IPS-18a (cell line): ENCODE measurements at regions not wholly inside any gene's neighbourhood (a gene's known extent, or its start where the extent isn't known, plus 50 kb on each side); places are given as distances from the start of the nearest gene placed in this dataset.

Experiments used
- H3K27ac ChIP-seq: one replicate; pipeline ENCODE4 v1.5.1; 2013; ENCODE audit warnings: low read length
- H3K27me3 ChIP-seq: one replicate; pipeline ENCODE4 v1.6.1; 2013; ENCODE audit warnings: mild to moderate bottlenecking, low read length; ENCODE audit not compliant: control insufficient read depth, insufficient read depth
- H3K36me3 ChIP-seq: one replicate; pipeline ENCODE4 v1.6.1; 2013; ENCODE audit warnings: low read depth, low read length; ENCODE audit not compliant: control insufficient read depth
- H3K4me1 ChIP-seq: one replicate; pipeline ENCODE4 v1.6.1; 2013; ENCODE audit warnings: low read depth, low read length; ENCODE audit not compliant: control insufficient read depth
- H3K4me3 ChIP-seq: one replicate; pipeline ENCODE4 v1.5.1; 2013; ENCODE audit warnings: low read length
- H3K9ac ChIP-seq: one replicate; pipeline ENCODE4 v1.6.1; 2013; ENCODE audit warnings: mild to moderate bottlenecking, low read length, moderate library complexity
- H3K9me3 ChIP-seq: one replicate; pipeline ENCODE4 v1.6.1; 2013; ENCODE audit warnings: low read depth, low read length; ENCODE audit not compliant: control insufficient read depth

DNA sequence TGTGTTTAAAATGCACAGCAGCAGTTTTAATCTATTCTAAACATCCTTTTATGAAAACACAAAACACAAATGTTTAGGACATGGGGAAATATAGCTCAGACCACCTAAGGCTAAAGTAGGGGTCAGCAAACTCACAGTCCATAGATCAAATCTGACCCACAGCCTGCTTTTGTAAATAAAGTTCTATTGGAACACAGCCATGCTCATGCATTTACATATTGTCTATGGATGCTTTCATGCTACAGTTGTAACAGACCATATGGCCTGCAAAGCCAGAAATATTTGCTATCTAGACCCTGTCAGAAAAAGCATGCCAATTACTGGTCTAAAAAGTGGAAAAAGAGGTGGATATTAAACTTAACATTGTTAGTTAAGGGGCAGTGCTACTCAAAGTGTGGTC, 1105.4 kb upstream of the KLHL29 start:
- no peaks in the 10 kb centered on the region for H3K4me1 ChIP-seq
- H3K27ac ChIP-seq: no peak overlapping the region
- no peak overlapping the region for H3K9ac ChIP-seq
- H3K4me3 ChIP-seq: no peak overlapping the region
- H3K27me3 ChIP-seq: no peaks in the 10 kb centered on the region
- H3K36me3 ChIP-seq: no peaks in the 10 kb centered on the region
- H3K9me3 ChIP-seq: no peaks in the 10 kb centered on the region

DNA sequence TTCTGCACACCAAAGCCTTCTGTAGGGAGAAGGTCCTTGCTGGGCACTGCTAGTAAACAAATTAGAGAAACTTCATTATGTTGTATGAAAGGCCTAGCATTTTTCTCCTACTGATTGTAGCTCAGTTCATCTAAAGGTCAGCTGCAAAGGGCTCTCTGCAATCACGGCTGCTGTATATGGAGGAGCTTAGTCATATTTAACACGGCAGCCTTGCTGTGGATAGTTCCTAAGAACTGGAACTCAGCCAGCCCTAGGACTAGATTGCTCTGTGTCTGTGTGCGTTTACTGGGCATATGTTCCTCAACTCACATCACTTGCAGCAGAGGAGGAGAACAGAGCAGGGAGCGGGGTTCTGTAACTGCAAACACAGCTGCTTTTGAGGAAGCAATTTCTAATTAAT, 1103.9 kb upstream of the KLHL29 start:
- no peak overlapping the region for H3K9ac ChIP-seq
- no peak overlapping the region for H3K27ac ChIP-seq
- H3K4me1 ChIP-seq: no peaks in the 10 kb centered on the region
- no peaks in the 10 kb centered on the region for H3K27me3 ChIP-seq
- H3K4me3 ChIP-seq: no peak overlapping the region
- H3K36me3 ChIP-seq: no peaks in the 10 kb centered on the region
- H3K9me3 ChIP-seq: no peaks in the 10 kb centered on the region

DNA sequence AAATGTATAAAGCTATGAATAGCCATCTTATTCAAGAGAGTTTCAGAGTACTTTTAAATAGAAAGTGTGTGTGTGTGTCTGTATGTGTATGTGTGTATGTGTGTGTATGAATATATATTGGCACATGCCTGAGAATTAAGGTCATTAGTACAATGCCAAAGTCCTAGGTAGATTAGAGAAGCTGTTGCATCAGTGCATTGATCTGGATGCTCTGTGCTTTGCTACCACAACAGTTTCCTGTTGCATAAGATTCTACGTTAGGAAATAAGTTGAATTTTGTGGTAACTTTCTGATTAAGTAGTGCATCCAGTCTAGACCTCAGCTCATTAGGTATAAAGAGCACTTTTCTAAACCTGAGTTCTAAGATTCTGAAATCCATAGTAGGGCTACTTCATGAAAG, 1102.8 kb upstream of the KLHL29 start:
- no peaks in the 10 kb centered on the region for H3K4me1 ChIP-seq
- H3K9me3 ChIP-seq: no peaks in the 10 kb centered on the region
- no peaks in the 10 kb centered on the region for H3K36me3 ChIP-seq
- H3K27ac ChIP-seq: no peak overlapping the region
- H3K9ac ChIP-seq: no peak overlapping the region
- no peak overlapping the region for H3K4me3 ChIP-seq
- no peaks in the 10 kb centered on the region for H3K27me3 ChIP-seq

DNA sequence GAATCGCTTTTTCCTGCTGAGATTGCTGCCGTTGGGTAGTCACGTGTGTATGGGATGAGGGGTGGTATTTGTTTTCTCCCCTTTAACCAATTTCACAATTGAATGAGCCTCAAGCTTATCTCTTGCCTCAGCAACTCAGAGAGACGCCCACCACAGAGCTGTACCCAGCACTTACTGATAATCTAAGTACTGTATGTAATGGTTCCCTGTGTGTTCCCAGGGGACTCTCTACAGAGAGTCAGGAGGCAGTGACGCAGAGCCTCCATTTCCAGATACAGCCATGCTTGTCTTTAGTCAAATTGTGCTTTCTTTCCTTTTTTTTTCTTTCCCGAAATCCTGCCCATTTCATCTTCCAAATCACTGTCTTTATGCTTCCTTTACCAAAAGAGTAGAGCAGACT, 1102.1 kb upstream of the KLHL29 start:
- no peak overlapping the region for H3K4me3 ChIP-seq
- no peak overlapping the region for H3K9ac ChIP-seq
- no peaks in the 10 kb centered on the region for H3K27me3 ChIP-seq
- no peaks in the 10 kb centered on the region for H3K4me1 ChIP-seq
- no peaks in the 10 kb centered on the region for H3K9me3 ChIP-seq
- H3K36me3 ChIP-seq: no peaks in the 10 kb centered on the region
- no peak overlapping the region for H3K27ac ChIP-seq

DNA sequence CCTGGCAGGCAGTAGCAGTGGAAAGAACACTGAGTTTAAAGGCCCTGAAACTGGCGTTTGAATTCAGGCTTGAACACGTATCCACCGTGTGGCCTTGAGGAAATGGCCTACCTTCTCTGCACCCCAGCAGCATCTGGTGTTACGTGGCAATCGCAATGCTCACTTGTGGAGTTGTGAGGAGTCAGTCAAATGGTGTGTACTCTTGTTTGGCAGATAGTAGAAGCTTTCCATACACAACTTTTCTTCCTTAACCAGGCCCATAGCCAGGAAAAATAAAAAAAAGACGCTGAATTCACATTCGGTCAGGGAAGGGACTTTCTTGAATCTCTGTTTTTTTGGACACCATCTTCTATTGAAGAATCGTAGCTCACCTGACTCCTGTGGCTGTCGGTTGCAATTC, 1101.5 kb upstream of the KLHL29 start:
- Histone ChIP-seq H3K27ac (no peak overlapping the region), H3K27me3 (no peaks in the 10 kb centered on the region), H3K4me1 (no peaks in the 10 kb centered on the region), H3K4me3 (no peak overlapping the region), H3K9me3 (no peaks in the 10 kb centered on the region), H3K36me3 (no peaks in the 10 kb centered on the region), H3K9ac (no peak overlapping the region)

DNA sequence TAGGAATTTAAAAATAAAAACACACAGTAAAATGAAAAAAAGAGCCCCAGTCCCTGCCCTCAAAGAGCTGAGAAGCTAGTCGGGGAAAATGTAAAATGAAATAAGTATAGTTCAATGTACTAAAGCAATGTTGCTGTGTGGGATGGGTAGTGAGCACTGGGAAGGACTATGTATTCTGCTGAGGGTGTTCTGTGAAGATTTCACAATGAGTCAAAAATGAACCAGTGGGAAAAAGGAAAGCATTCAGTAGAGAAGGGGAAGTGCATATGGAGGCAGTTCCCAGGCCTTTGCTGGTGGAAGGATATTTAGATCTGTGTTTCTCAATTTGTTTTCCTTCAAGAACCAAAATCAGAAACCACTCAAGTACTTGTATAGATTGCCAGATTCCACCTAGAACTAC, 1094.7 kb upstream of the KLHL29 start:
- Histone ChIP-seq H3K4me1 (no peaks in the 10 kb centered on the region), H3K4me3 (no peak overlapping the region), H3K9ac (no peak overlapping the region), H3K27me3 (no peaks in the 10 kb centered on the region), H3K27ac (no peak overlapping the region), H3K36me3 (no peaks in the 10 kb centered on the region), H3K9me3 (no peaks in the 10 kb centered on the region)

DNA sequence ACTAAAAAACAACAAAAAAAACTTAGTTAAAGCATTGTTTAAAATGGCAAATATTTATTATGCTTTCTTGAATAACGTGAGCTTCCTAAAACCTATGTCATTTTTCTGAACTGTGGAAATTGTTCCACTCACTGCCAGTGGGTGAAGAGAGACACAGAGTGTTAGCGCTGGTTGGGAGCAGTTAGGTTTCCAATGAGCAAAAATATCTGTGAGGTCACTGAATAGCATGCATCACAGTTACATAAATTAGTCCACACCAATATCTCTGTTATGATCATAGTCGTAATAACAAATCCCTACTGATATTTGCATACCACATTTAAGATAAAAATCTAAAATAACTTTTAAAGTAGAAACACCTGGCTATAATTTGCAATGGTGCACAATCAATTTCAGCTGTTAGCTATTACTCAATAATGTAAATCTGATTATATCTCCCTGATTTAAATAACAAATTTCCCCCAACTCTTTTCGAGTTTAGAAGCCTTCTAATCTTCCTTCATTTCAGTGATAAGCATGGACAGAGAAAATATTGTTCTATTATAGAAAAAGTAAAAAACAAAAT, 1094.0 kb upstream of the KLHL29 start:
- Histone ChIP-seq H3K4me1 (no peaks in the 10 kb centered on the region), H3K27ac (no peak overlapping the region)

DNA sequence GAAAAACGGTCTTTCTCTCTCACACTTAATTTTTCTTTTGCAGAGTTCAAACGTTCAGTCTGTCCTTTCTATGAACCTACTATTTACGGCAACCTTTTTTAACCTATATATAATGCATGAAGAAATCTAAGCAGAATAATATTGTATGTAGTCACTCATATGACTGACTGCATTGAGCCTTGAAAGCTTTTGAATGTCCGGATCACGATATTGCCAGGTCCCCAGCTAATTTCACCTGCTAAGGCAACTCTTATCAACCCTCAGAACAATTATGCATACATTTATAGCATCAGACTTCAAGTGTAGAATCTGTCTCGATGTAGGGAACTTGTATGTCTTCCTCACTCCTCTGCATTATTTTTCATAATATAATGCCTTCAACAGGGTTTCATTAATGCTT, 1083.8 kb upstream of the KLHL29 start:
- H3K4me3 ChIP-seq: no peak overlapping the region
- H3K27me3 ChIP-seq: no peaks in the 10 kb centered on the region
- H3K27ac ChIP-seq: no peak overlapping the region
- peaks cover 6% of the 10 kb centered on the region for H3K9me3 ChIP-seq
- no peaks in the 10 kb centered on the region for H3K36me3 ChIP-seq
- no peak overlapping the region for H3K9ac ChIP-seq
- H3K4me1 ChIP-seq: no peaks in the 10 kb centered on the region

More for the DNA sequence above, 1094.0 kb upstream of the KLHL29 start:
- Histone ChIP-seq H3K4me3 (no peak overlapping the region), H3K27me3 (no peaks in the 10 kb centered on the region), H3K9ac (no peak overlapping the region), H3K36me3 (no peaks in the 10 kb centered on the region), H3K9me3 (no peaks in the 10 kb centered on the region)

DNA sequence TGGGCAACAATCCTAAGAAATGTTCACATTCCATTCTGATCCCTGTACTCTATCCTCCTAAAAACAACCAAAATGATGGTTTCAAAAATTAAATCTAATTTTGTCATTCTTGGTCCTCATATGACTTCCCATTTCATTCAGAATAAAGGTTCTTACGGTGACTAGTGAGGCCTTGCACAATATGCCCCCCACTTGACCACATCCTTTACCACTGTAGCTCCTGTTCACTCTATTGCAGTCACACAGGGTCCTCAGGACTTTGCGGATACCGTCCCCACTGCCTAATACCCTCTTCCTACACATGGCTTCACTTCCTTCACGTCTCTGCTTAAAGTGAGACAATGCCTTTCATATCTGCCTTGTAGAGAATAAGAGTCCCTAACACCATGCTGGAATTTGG, 1058.7 kb upstream of the KLHL29 start:
- Histone ChIP-seq H3K27me3 (no peaks in the 10 kb centered on the region), H3K27ac (no peak overlapping the region), H3K9me3 (peaks cover 5% of the 10 kb centered on the region), H3K4me3 (no peak overlapping the region), H3K9ac (no peak overlapping the region), H3K4me1 (peaks cover 5% of the 10 kb centered on the region), H3K36me3 (no peaks in the 10 kb centered on the region)

DNA sequence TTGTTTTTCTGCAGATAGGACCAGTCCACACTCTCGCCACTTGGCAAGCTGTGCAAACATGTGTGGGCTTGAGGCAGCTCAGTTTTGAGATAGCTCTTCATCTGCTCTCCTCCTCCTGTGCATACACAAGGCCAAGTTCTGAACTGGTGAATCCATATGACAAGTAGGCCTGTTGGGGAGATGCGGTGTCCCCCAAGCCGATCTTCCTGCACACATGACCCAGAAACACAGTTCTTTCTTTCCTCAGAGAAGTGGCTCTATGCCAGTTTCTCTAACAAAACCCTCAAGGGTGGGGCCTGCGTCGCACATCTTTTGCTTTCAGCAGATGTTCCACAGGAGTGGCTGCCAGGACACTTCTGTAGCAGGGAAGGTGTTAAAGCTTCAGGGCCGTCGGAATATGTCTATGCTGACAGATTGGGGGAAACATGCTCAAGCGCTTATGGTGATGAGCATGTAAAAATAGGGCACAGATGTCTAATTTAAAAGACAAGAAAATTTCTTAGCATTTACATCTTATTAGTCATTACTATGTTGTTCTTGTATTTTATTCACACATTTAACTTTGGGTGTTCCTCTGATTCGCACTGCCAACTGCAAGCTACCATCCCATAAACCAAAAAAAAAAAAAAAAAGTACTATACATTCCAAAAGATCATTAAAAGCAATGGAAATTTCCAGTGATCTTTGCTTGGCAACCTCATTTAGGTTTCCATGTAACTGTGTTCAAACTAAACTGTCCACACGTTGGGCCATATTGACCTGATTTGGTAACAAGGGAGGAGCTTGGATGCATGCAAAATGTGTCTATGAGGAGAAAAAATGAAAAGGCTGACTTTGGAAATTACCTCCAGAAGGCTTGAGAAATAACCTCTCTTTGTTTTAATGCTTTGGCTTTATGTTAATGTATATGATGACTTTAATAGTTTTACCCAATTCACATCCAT, 1055.5 kb upstream of the KLHL29 start:
- no peaks in the 10 kb centered on the region for H3K27me3 ChIP-seq
- no peaks in the 10 kb centered on the region for H3K36me3 ChIP-seq
- peaks cover 5% of the 10 kb centered on the region for H3K4me1 ChIP-seq
- H3K9ac ChIP-seq: no peak overlapping the region
- H3K27ac ChIP-seq: no peak overlapping the region
- peaks cover 5% of the 10 kb centered on the region for H3K9me3 ChIP-seq
- no peak overlapping the region for H3K4me3 ChIP-seq

DNA sequence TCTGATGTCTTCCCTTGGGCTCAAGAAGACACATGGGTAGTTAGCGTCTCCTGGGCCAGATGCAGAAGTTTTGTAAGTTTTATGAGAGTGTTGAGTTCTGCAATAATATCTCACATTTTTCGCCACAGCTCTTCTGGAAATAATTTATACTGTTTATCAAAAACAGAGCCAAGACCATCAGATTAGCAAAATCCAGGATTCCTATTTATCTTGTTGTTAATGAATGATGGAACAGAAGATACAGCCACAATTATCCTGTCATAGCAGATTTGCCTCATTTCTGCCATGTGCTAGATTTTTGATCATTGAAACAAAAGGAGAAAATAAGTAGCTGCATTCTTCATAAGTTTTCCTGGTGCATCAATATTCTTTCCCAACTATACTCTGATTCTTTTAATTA, 1048.6 kb upstream of the KLHL29 start:
- Histone ChIP-seq H3K27me3 (no peaks in the 10 kb centered on the region), H3K9ac (no peak overlapping the region), H3K4me1 (no peaks in the 10 kb centered on the region), H3K4me3 (no peak overlapping the region), H3K27ac (no peak overlapping the region), H3K36me3 (no peaks in the 10 kb centered on the region), H3K9me3 (no peaks in the 10 kb centered on the region)

DNA sequence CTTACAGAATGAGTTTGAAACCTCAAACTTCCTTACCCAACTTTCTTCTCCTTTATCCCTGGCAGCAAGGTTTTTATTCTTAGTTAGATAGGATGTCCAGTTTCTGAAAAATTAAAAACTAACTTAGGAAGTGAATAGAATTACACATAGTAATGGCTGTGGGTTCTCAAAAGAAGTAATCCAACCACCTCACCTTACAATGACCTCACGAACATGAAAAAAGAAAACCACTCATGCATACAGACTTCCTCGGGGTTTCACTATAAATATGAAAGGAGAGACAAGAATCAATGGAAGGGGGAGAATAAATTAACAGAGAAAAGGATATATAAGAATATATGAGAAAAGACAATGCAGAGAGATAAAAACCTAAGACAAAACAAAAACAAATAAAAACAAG, 1044.3 kb upstream of the KLHL29 start:
- no peaks in the 10 kb centered on the region for H3K36me3 ChIP-seq
- H3K9ac ChIP-seq: no peak overlapping the region
- no peaks in the 10 kb centered on the region for H3K4me1 ChIP-seq
- no peak overlapping the region for H3K27ac ChIP-seq
- no peaks in the 10 kb centered on the region for H3K9me3 ChIP-seq
- H3K4me3 ChIP-seq: no peak overlapping the region
- no peaks in the 10 kb centered on the region for H3K27me3 ChIP-seq
